ENCODE measurements at regions not wholly inside any gene's neighbourhood (a gene's known extent, or its start where the extent isn't known, plus 50 kb on each side); places are given as distances from the start of the nearest gene placed in this dataset.

- ATAC-seq: no peak
- H3K9me3 ChIP-seq (ENCODE audit: control insufficient read depth, low read length, poor library complexity, severe bottlenecking): no peaks in the 10 kb centered on the region
- no peak for DNase-seq
- no peaks in the 10 kb centered on the region for H3K36me3 Mint-ChIP-seq (ENCODE audit: low read depth)
- H3K27ac Mint-ChIP-seq: no peak overlapping the region
- peak overlapping the region; percentile 93 for H3K4me3 Mint-ChIP-seq
- H3K4me1 Mint-ChIP-seq: peaks cover 35% of the 10 kb centered on the region
- H3K27me3 Mint-ChIP-seq: no peaks in the 10 kb centered on the region
These were observed 332.2 kb downstream of the CHRM3 start for GRCh38 chr1:239718571-239718970.

GRCh38 chr1:239718997-239719628 is 332.7 kb downstream of the CHRM3 start:
- H3K36me3 Mint-ChIP-seq (ENCODE audit: low read depth): no peaks in the 10 kb centered on the region
- H3K4me1 Mint-ChIP-seq: peaks cover 35% of the 10 kb centered on the region
- H3K27ac Mint-ChIP-seq: no peak overlapping the region
- ATAC-seq (peak; percentile 47), DNase-seq (no peak)
- H3K9me3 ChIP-seq (ENCODE audit: control insufficient read depth, low read length, poor library complexity, severe bottlenecking): no peaks in the 10 kb centered on the region
- H3K27me3 Mint-ChIP-seq: no peaks in the 10 kb centered on the region
- H3K4me3 Mint-ChIP-seq: peak overlapping the region; percentile 93

- Mint-ChIP-seq H3K4me1 (peaks cover 41% of the 10 kb centered on the region), H3K27me3 (no peaks in the 10 kb centered on the region), H3K36me3 (ENCODE audit: low read depth) (no peaks in the 10 kb centered on the region), H3K4me3 (peak overlapping the region; percentile 93), H3K27ac (no peak overlapping the region)
- H3K9me3 ChIP-seq (ENCODE audit: control insufficient read depth, low read length, poor library complexity, severe bottlenecking): no peaks in the 10 kb centered on the region
- DNase-seq: peak in 2 of 3 donors; percentile 9 to 21
- peak; percentile 91 for ATAC-seq
These were observed 333.4 kb downstream of the CHRM3 start for GRCh38 chr1:239719642-239720258.

- DNase-seq: no peak
- H3K9me3 ChIP-seq (ENCODE audit: control insufficient read depth, low read length, poor library complexity, severe bottlenecking): no peaks in the 10 kb centered on the region
- Mint-ChIP-seq H3K4me3 (peak overlapping the region; percentile 75), H3K4me1 (peaks cover 43% of the 10 kb centered on the region), H3K27ac (no peak overlapping the region), H3K27me3 (no peaks in the 10 kb centered on the region), H3K36me3 (ENCODE audit: low read depth) (no peaks in the 10 kb centered on the region)
- no peak for ATAC-seq
These were observed 335.7 kb downstream of the CHRM3 start for GRCh38 chr1:239722035-239722434.

GRCh38 chr1:239723776-239724367 is 337.5 kb downstream of the CHRM3 start:
- no peaks in the 10 kb centered on the region for H3K9me3 ChIP-seq (ENCODE audit: control insufficient read depth, low read length, poor library complexity, severe bottlenecking)
- Mint-ChIP-seq H3K27me3 (no peaks in the 10 kb centered on the region), H3K4me1 (peaks cover 32% of the 10 kb centered on the region), H3K36me3 (ENCODE audit: low read depth) (no peaks in the 10 kb centered on the region), H3K27ac (no peak overlapping the region), H3K4me3 (no peak overlapping the region)
- DNase-seq (no peak), ATAC-seq (no peak)

GRCh38 chr1:239725371-239725770 is 339.0 kb downstream of the CHRM3 start:
- Mint-ChIP-seq H3K27ac (no peak overlapping the region), H3K27me3 (no peaks in the 10 kb centered on the region), H3K4me1 (peaks cover 24% of the 10 kb centered on the region), H3K4me3 (no peak overlapping the region), H3K36me3 (ENCODE audit: low read depth) (no peaks in the 10 kb centered on the region)
- no peaks in the 10 kb centered on the region for H3K9me3 ChIP-seq (ENCODE audit: control insufficient read depth, low read length, poor library complexity, severe bottlenecking)
- no peak for ATAC-seq
- no peak for DNase-seq

GRCh38 chr1:239725933-239726332 is 339.6 kb downstream of the CHRM3 start:
- peaks cover 24% of the 10 kb centered on the region for H3K4me1 Mint-ChIP-seq
- no peak for DNase-seq
- no peak overlapping the region for H3K4me3 Mint-ChIP-seq
- H3K27me3 Mint-ChIP-seq: no peaks in the 10 kb centered on the region
- no peak for ATAC-seq
- H3K27ac Mint-ChIP-seq: no peak overlapping the region
- H3K36me3 Mint-ChIP-seq (ENCODE audit: low read depth): no peaks in the 10 kb centered on the region
- H3K9me3 ChIP-seq (ENCODE audit: control insufficient read depth, low read length, poor library complexity, severe bottlenecking): no peaks in the 10 kb centered on the region

- Mint-ChIP-seq H3K27me3 (no peaks in the 10 kb centered on the region), H3K4me1 (peaks cover 3% of the 10 kb centered on the region)
These were observed 344.0 kb downstream of the CHRM3 start for GRCh38 chr1:239730378-239730777.

GRCh38 chr1:239731082-239731748 is 344.8 kb downstream of the CHRM3 start:
- ATAC-seq (no peak), DNase-seq (no peak)
- H3K4me1 Mint-ChIP-seq: peaks cover 3% of the 10 kb centered on the region
- no peaks in the 10 kb centered on the region for H3K27me3 Mint-ChIP-seq
- no peaks in the 10 kb centered on the region for H3K9me3 ChIP-seq (ENCODE audit: control insufficient read depth, low read length, poor library complexity, severe bottlenecking)
- H3K4me3 Mint-ChIP-seq: no peak overlapping the region
- no peak overlapping the region for H3K27ac Mint-ChIP-seq
- no peaks in the 10 kb centered on the region for H3K36me3 Mint-ChIP-seq (ENCODE audit: low read depth)

More at GRCh38 chr1:239730378-239730777, 344.0 kb downstream of the CHRM3 start:
- Mint-ChIP-seq H3K36me3 (ENCODE audit: low read depth) (no peaks in the 10 kb centered on the region), H3K4me3 (no peak overlapping the region), H3K27ac (no peak overlapping the region)
- no peaks in the 10 kb centered on the region for H3K9me3 ChIP-seq (ENCODE audit: control insufficient read depth, low read length, poor library complexity, severe bottlenecking)
- ATAC-seq (no peak), DNase-seq (no peak)

- no peak overlapping the region for H3K27ac Mint-ChIP-seq
- no peaks in the 10 kb centered on the region for H3K36me3 Mint-ChIP-seq (ENCODE audit: low read depth)
- H3K4me3 Mint-ChIP-seq: no peak overlapping the region
- ATAC-seq (no peak), DNase-seq (no peak)
- no peaks in the 10 kb centered on the region for H3K9me3 ChIP-seq (ENCODE audit: control insufficient read depth, low read length, poor library complexity, severe bottlenecking)
- peaks cover 9% of the 10 kb centered on the region for H3K4me1 Mint-ChIP-seq
- no peaks in the 10 kb centered on the region for H3K27me3 Mint-ChIP-seq
These were observed 346.4 kb downstream of the CHRM3 start for GRCh38 chr1:239732770-239733169.

GRCh38 chr1:239733995-239734394 is 347.6 kb downstream of the CHRM3 start:
- Mint-ChIP-seq H3K36me3 (ENCODE audit: low read depth) (peaks cover 2% of the 10 kb centered on the region), H3K27me3 (no peaks in the 10 kb centered on the region), H3K4me3 (no peak overlapping the region), H3K27ac (no peak overlapping the region), H3K4me1 (peaks cover 9% of the 10 kb centered on the region)
- ATAC-seq (no peak), DNase-seq (no peak)
- no peaks in the 10 kb centered on the region for H3K9me3 ChIP-seq (ENCODE audit: control insufficient read depth, low read length, poor library complexity, severe bottlenecking)

GRCh38 chr1:239735111-239735510 is 348.7 kb downstream of the CHRM3 start:
- no peaks in the 10 kb centered on the region for H3K27me3 Mint-ChIP-seq
- peaks cover 11% of the 10 kb centered on the region for H3K4me1 Mint-ChIP-seq
- no peak overlapping the region for H3K27ac Mint-ChIP-seq
- DNase-seq: no peak
- H3K36me3 Mint-ChIP-seq (ENCODE audit: low read depth): peaks cover 2% of the 10 kb centered on the region
- ATAC-seq: no peak
- H3K4me3 Mint-ChIP-seq: no peak overlapping the region
- no peaks in the 10 kb centered on the region for H3K9me3 ChIP-seq (ENCODE audit: control insufficient read depth, low read length, poor library complexity, severe bottlenecking)

- Mint-ChIP-seq H3K4me3 (no peak overlapping the region), H3K27ac (no peak overlapping the region), H3K4me1 (peaks cover 11% of the 10 kb centered on the region), H3K27me3 (no peaks in the 10 kb centered on the region), H3K36me3 (ENCODE audit: low read depth) (peaks cover 2% of the 10 kb centered on the region)
- ATAC-seq: no peak
- no peak for DNase-seq
- no peaks in the 10 kb centered on the region for H3K9me3 ChIP-seq (ENCODE audit: control insufficient read depth, low read length, poor library complexity, severe bottlenecking)
These were observed 350.1 kb downstream of the CHRM3 start for GRCh38 chr1:239736479-239736878.

Measured in T-helper 17 cell (primary cell).